Mucosa of stomach (tissue), 1 donor: ENCODE measurements at regions not wholly inside any gene's neighbourhood (a gene's known extent, or its start where the extent isn't known, plus 50 kb on each side); places are given as distances from the start of the nearest gene placed in this dataset.

Source experiments
- H3K27me3 ChIP-seq: one replicate; pipeline ENCODE4 v1.7.0; 2013; ENCODE audit warnings: mild to moderate bottlenecking, low read length; ENCODE audit not compliant: control insufficient read depth, insufficient read depth
- H3K36me3 ChIP-seq: one replicate; pipeline ENCODE4 v1.7.0; 2013; ENCODE audit warnings: low read length; ENCODE audit not compliant: control insufficient read depth, insufficient read depth
- H3K4me1 ChIP-seq: one replicate; pipeline ENCODE4 v1.7.0; 2013; ENCODE audit warnings: mild to moderate bottlenecking, low read length; ENCODE audit not compliant: control insufficient read depth, insufficient read depth
- H3K4me3 ChIP-seq: one replicate; pipeline ENCODE4 v1.7.0; 2013; ENCODE audit warnings: low read length
- H3K9ac ChIP-seq: one replicate; pipeline ENCODE4 v1.7.0; 2013; ENCODE audit warnings: mild to moderate bottlenecking, low read length, moderate library complexity
- H3K9me3 ChIP-seq: one replicate; pipeline ENCODE4 v1.7.0; 2013; ENCODE audit warnings: mild to moderate bottlenecking, low read length, moderate library complexity; ENCODE audit not compliant: control insufficient read depth
- donor health status: Pancreatic carcinoma.

- Histone ChIP-seq H3K9me3 (no peaks in the 10 kb centered on the region), H3K27me3 (no peaks in the 10 kb centered on the region), H3K36me3 (no peaks in the 10 kb centered on the region), H3K4me3 (no peak overlapping the region), H3K4me1 (peaks cover 14% of the 10 kb centered on the region), H3K9ac (no peak overlapping the region)
These were observed 268.6 kb upstream of the PTGER4 start for GRCh38 chr5:40410964-40411635.

DNA sequence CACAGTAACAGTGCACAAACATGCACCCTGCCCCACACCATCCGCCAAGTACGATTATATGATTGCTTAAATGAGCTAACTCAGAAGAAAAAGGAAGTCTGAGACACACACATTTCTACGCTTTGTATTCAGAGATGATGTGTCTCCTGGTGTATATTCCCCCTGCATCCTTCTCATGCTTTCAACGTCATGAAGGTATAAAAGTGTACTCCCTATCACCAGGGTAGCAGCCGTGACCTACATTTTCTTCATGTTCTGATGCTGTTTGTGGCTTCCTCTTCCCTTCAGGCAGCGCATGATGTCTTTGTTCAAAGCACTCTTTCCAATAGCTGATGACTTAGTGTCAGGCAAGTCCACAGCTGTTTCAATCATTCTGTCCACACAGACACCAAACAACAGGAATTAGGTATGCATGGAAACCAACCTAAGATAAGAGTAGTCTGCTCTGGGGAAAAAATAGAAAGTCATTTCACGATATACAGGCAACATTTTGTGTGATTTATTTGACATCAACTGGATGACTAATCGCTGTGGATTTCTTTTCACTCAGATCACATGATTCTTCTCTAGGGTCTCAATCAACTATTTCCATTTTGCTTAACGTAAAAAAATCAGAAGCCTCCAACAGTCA is 269.4 kb upstream of the PTGER4 start:
- no peak overlapping the region for H3K9ac ChIP-seq
- no peak overlapping the region for H3K4me3 ChIP-seq
- peaks cover 14% of the 10 kb centered on the region for H3K4me1 ChIP-seq

DNA sequence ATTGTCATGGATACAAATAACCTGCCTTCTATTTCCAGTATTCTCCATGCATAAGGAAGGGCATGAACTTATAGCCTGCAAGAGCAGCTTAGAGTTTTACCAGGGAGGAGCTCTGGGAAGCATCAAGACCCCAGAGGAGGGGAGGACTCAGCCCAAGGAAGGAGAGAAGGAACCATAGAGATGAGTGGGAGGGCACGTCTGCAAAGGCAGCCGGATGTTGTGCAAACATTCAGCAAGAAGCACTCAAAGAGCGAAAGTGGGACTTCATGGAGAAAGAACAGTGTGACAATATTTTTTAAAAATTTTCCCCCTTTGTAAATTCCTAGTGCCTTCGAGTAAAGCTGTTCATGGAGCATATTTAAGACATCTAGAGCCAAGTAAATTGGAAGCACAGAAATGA is 270.1 kb upstream of the PTGER4 start:
- Histone ChIP-seq H3K36me3 (no peaks in the 10 kb centered on the region), H3K9me3 (no peaks in the 10 kb centered on the region), H3K4me1 (peaks cover 14% of the 10 kb centered on the region)

More for the DNA sequence above, 269.4 kb upstream of the PTGER4 start:
- no peaks in the 10 kb centered on the region for H3K9me3 ChIP-seq
- no peaks in the 10 kb centered on the region for H3K27me3 ChIP-seq
- no peaks in the 10 kb centered on the region for H3K36me3 ChIP-seq

GRCh38 chr5:40406741-40407211 is 272.9 kb upstream of the PTGER4 start:
- Histone ChIP-seq H3K9me3 (no peaks in the 10 kb centered on the region), H3K4me3 (no peak overlapping the region), H3K9ac (no peak overlapping the region), H3K36me3 (no peaks in the 10 kb centered on the region), H3K4me1 (peaks cover 14% of the 10 kb centered on the region), H3K27me3 (no peaks in the 10 kb centered on the region)

More for the DNA sequence above, 270.1 kb upstream of the PTGER4 start:
- Histone ChIP-seq H3K9ac (no peak overlapping the region), H3K27me3 (no peaks in the 10 kb centered on the region), H3K4me3 (no peak overlapping the region)

GRCh38 chr5:40405996-40406740 is 273.5 kb upstream of the PTGER4 start:
- peaks cover 10% of the 10 kb centered on the region for H3K4me1 ChIP-seq
- no peak overlapping the region for H3K9ac ChIP-seq
- H3K4me3 ChIP-seq, result no peak overlapping the region
- H3K36me3 ChIP-seq, result no peaks in the 10 kb centered on the region
- no peaks in the 10 kb centered on the region for H3K27me3 ChIP-seq
- H3K9me3 ChIP-seq, result no peaks in the 10 kb centered on the region

- no peak overlapping the region for H3K9ac ChIP-seq
- H3K4me1 ChIP-seq, result peaks cover 4% of the 10 kb centered on the region
- H3K4me3 ChIP-seq, result no peak overlapping the region
- no peaks in the 10 kb centered on the region for H3K27me3 ChIP-seq
- no peaks in the 10 kb centered on the region for H3K36me3 ChIP-seq
- no peaks in the 10 kb centered on the region for H3K9me3 ChIP-seq
These were observed 274.5 kb upstream of the PTGER4 start for GRCh38 chr5:40405230-40405629.

- Histone ChIP-seq H3K9me3 (no peaks in the 10 kb centered on the region), H3K4me1 (peaks cover 4% of the 10 kb centered on the region), H3K36me3 (no peaks in the 10 kb centered on the region), H3K27me3 (no peaks in the 10 kb centered on the region), H3K9ac (no peak overlapping the region), H3K4me3 (no peak overlapping the region)
These were observed 275.1 kb upstream of the PTGER4 start for GRCh38 chr5:40404613-40405012.

- Histone ChIP-seq H3K9me3 (no peaks in the 10 kb centered on the region), H3K4me1 (peaks cover 3% of the 10 kb centered on the region), H3K36me3 (no peaks in the 10 kb centered on the region), H3K9ac (no peak overlapping the region), H3K4me3 (no peak overlapping the region), H3K27me3 (no peaks in the 10 kb centered on the region)
These were observed 277.7 kb upstream of the PTGER4 start for GRCh38 chr5:40402007-40402364.

DNA sequence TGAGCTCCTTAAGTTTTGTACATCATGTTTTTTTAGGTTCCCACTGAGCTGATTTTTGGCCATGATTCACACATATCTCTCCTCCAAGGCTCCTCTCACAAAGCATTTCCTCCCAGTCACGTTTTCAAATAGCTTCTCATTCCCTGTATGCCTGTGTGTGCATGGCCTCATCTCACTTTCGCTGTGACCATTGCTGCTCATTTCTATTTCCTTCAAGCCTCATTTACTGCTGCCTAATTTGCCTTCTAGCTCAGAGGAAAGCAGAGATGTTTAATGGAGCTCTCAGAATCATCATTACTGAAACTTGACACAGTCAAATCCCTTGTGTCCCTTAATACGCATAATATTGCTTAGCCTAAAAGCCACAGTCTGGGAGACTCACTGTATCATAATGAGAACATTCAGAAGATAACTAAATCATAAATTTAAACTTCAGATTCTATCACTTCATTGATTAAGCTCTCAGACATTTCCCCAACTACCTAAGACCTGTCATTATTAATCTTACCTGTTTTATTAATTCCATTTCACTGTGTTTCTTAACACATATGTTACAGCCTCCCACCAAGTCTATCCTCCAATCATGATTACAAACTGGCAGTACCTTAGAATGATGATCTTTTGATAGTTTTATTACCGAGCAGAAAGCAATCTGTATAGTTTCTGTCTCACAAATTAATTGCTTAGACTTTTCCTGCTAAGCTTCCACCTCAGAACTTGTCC is 278.3 kb upstream of the PTGER4 start:
- no peak overlapping the region for H3K4me3 ChIP-seq
- H3K9me3 ChIP-seq, result no peaks in the 10 kb centered on the region
- no peaks in the 10 kb centered on the region for H3K36me3 ChIP-seq
- H3K27me3 ChIP-seq, result no peaks in the 10 kb centered on the region
- H3K9ac ChIP-seq, result no peak overlapping the region
- no peaks in the 10 kb centered on the region for H3K4me1 ChIP-seq

GRCh38 chr5:40400245-40400644 is 279.5 kb upstream of the PTGER4 start:
- Histone ChIP-seq H3K36me3 (no peaks in the 10 kb centered on the region), H3K4me1 (no peaks in the 10 kb centered on the region), H3K9ac (no peak overlapping the region), H3K4me3 (no peak overlapping the region), H3K9me3 (no peaks in the 10 kb centered on the region), H3K27me3 (no peaks in the 10 kb centered on the region)

DNA sequence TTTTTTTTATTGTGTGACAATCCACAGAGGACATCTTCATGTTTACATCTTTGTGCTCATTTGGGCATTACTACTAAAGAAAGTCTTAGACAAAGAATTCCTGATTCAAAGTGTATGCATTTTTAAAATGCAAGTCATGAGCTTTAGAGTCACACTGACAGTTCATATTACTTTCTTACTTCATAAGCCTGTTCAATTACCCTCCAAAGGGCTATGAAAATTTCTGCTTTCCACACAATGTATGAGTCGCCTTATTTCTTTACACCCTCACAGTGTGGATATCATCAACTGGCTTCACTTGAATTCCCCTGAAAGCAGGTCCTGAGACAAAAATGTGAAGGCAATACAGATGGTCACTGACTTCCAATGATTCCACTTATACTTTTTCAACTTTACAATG is 280.4 kb upstream of the PTGER4 start:
- Histone ChIP-seq H3K27me3 (no peaks in the 10 kb centered on the region), H3K36me3 (no peaks in the 10 kb centered on the region), H3K9ac (no peak overlapping the region), H3K9me3 (no peaks in the 10 kb centered on the region), H3K4me3 (no peak overlapping the region), H3K4me1 (no peaks in the 10 kb centered on the region)

GRCh38 chr5:40397976-40398375 is 281.7 kb upstream of the PTGER4 start:
- peaks cover 3% of the 10 kb centered on the region for H3K4me1 ChIP-seq
- no peak overlapping the region for H3K9ac ChIP-seq
- H3K27me3 ChIP-seq, result no peaks in the 10 kb centered on the region
- H3K4me3 ChIP-seq, result no peak overlapping the region
- no peaks in the 10 kb centered on the region for H3K36me3 ChIP-seq
- H3K9me3 ChIP-seq, result no peaks in the 10 kb centered on the region
